ENCODE measurements at regions not wholly inside any gene's neighbourhood (a gene's known extent, or its start where the extent isn't known, plus 50 kb on each side); places are given as distances from the start of the nearest gene placed in this dataset.

DNA sequence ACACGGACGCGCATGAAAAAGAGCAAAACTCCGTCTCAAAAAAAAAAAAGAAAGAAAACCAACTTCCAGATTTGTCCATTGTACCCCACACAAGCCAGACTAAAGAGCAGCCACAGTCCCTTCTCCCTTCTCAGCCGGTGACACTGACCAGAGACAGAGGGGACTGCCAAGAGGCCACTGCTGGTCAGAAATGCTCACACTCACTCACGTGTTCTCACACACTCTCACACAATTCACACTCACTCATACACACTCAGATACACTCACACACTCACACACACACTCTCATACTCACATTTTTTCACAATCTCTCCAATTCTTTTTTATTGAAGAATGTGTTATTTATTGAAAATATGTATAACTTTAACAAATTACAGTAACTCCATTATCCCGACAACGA, 90.8 kb upstream of the RAB4A start:
- H3K27me3 ChIP-seq (ENCODE audit: control insufficient read depth, insufficient read depth, low read length): no peaks in the 10 kb centered on the region
- no peak overlapping the region for H3K4me3 ChIP-seq (ENCODE audit: low read length)
- peaks cover 26% of the 10 kb centered on the region for H3K4me1 ChIP-seq (ENCODE audit: control insufficient read depth, insufficient read depth, low read length)
- no peak for DNase-seq
- no peaks in the 10 kb centered on the region for H3K9me3 ChIP-seq (ENCODE audit: control insufficient read depth, low read depth, low read length)
- H3K36me3 ChIP-seq (ENCODE audit: control insufficient read depth, insufficient read depth, low read length): no peaks in the 10 kb centered on the region
- 76% methylated on average over 4 of the region's 8 CpGs for WGBS (ENCODE audit: insufficient coverage, low lambda C conversion rate)
- H3K27ac ChIP-seq (ENCODE audit: low read length): no peak overlapping the region

DNA sequence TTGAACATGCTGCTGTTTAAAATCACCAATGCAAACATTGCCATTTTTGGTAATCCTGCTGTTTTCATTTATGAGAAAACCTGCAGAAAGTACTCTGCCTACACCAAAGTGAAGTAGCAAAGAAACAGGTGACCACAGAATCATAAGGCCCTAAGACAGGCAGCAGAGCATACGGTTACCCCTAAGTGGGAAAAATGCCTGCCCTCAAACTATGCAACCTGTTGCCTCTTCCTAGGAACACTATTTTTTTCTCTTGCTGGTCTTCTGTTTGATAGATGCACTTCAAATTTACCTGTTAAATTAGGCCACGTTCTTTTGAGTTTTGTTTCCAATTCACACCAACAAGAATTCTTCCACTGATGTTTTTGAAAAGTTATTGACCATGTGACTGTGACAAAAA, 89.5 kb upstream of the RAB4A start:
- Histone ChIP-seq H3K36me3 (ENCODE audit: control insufficient read depth, insufficient read depth, low read length) (no peaks in the 10 kb centered on the region), H3K4me3 (ENCODE audit: low read length) (no peak overlapping the region), H3K9me3 (ENCODE audit: control insufficient read depth, low read depth, low read length) (no peaks in the 10 kb centered on the region), H3K4me1 (ENCODE audit: control insufficient read depth, insufficient read depth, low read length) (peaks cover 26% of the 10 kb centered on the region), H3K27ac (ENCODE audit: low read length) (no peak overlapping the region), H3K27me3 (ENCODE audit: control insufficient read depth, insufficient read depth, low read length) (no peaks in the 10 kb centered on the region)
- 80% methylated on average over 1 of the region's 2 CpGs for WGBS (ENCODE audit: insufficient coverage, low lambda C conversion rate)
- no peak for DNase-seq

DNA sequence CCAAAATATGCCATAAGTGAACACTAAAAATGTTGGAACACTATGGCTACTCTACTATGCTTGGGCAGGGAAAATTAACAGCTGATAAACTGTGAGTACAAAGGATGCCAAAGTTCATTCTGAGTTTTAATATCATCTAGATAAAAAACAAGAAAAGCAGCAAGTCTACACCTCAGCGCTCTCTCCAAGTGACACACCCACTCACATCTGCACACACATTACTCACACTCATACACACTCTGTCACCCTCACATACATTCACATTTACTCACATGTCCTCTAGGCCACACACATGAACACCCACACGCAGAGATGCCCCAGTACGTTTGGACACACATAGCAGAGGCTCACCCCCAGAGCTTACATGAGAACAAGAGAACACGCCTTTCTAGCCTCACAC, 87.3 kb upstream of the RAB4A start:
- no peak overlapping the region for H3K4me3 ChIP-seq (ENCODE audit: low read length)
- DNase-seq: peak in 1 of 2 donors; percentile 80
- H3K4me1 ChIP-seq (ENCODE audit: control insufficient read depth, insufficient read depth, low read length): peaks cover 26% of the 10 kb centered on the region
- H3K9me3 ChIP-seq (ENCODE audit: control insufficient read depth, low read depth, low read length): no peaks in the 10 kb centered on the region
- 50% methylated on average over 1 of the region's 4 CpGs for WGBS (ENCODE audit: insufficient coverage, low lambda C conversion rate)
- peak overlapping the region; percentile 41 for H3K27ac ChIP-seq (ENCODE audit: low read length)
- H3K36me3 ChIP-seq (ENCODE audit: control insufficient read depth, insufficient read depth, low read length): no peaks in the 10 kb centered on the region
- no peaks in the 10 kb centered on the region for H3K27me3 ChIP-seq (ENCODE audit: control insufficient read depth, insufficient read depth, low read length)

DNA sequence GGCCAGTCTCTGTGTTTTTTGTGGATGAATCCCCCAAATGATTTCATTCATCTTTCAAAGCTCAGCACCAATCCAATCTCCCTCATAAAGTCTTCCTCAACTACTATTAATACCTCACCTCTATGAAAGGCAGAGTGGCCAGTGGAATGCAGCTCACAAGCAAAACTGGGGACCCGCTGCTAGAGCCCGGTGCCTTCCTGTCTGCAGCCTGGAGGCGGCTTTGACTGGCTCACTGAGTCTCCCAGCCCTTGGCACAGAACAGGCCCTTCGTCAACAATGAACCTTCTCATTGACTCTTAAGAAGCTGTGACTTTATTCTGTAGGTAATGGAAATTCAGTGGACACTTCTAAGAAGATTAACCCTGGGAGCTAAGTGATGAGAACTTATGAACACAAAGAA, 86.8 kb upstream of the RAB4A start:
- H3K36me3 ChIP-seq (ENCODE audit: control insufficient read depth, insufficient read depth, low read length): no peaks in the 10 kb centered on the region
- peak overlapping the region; percentile 41 for H3K27ac ChIP-seq (ENCODE audit: low read length)

DNA sequence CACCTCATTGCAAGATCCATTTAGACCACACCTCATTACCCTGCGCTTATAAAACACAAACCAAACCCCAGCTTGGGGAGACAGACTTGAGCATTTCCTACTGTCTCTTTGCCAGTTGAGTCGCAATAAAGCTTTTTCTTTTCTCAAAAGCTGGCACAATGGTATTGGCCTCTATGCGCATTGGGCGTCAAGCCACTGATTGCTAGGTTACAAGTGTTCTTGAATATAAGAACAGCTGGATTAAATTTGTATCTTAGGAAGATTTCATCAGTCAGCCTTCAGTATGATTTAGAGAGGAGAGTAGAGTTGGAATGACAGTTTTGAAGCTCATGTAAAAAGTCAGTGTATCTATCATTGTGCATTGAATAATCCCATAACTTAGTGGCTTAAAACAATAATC, 84.9 kb upstream of the RAB4A start:
- H3K4me3 ChIP-seq (ENCODE audit: low read length): no peak overlapping the region
- H3K9me3 ChIP-seq (ENCODE audit: control insufficient read depth, low read depth, low read length): no peaks in the 10 kb centered on the region
- 100% methylated on average over 1 of the region's 4 CpGs for WGBS (ENCODE audit: insufficient coverage, low lambda C conversion rate)
- H3K27ac ChIP-seq (ENCODE audit: low read length): no peak overlapping the region
- peaks cover 26% of the 10 kb centered on the region for H3K4me1 ChIP-seq (ENCODE audit: control insufficient read depth, insufficient read depth, low read length)
- DNase-seq: no peak
- H3K36me3 ChIP-seq (ENCODE audit: control insufficient read depth, insufficient read depth, low read length): no peaks in the 10 kb centered on the region
- no peaks in the 10 kb centered on the region for H3K27me3 ChIP-seq (ENCODE audit: control insufficient read depth, insufficient read depth, low read length)

More for the DNA sequence above, 86.8 kb upstream of the RAB4A start:
- no CpG with 5 or more reads among the region's 4 CpGs for WGBS (ENCODE audit: insufficient coverage, low lambda C conversion rate)
- DNase-seq: no peak
- Histone ChIP-seq H3K4me1 (ENCODE audit: control insufficient read depth, insufficient read depth, low read length) (peaks cover 26% of the 10 kb centered on the region), H3K4me3 (ENCODE audit: low read length) (no peak overlapping the region), H3K27me3 (ENCODE audit: control insufficient read depth, insufficient read depth, low read length) (no peaks in the 10 kb centered on the region), H3K9me3 (ENCODE audit: control insufficient read depth, low read depth, low read length) (no peaks in the 10 kb centered on the region)

DNA sequence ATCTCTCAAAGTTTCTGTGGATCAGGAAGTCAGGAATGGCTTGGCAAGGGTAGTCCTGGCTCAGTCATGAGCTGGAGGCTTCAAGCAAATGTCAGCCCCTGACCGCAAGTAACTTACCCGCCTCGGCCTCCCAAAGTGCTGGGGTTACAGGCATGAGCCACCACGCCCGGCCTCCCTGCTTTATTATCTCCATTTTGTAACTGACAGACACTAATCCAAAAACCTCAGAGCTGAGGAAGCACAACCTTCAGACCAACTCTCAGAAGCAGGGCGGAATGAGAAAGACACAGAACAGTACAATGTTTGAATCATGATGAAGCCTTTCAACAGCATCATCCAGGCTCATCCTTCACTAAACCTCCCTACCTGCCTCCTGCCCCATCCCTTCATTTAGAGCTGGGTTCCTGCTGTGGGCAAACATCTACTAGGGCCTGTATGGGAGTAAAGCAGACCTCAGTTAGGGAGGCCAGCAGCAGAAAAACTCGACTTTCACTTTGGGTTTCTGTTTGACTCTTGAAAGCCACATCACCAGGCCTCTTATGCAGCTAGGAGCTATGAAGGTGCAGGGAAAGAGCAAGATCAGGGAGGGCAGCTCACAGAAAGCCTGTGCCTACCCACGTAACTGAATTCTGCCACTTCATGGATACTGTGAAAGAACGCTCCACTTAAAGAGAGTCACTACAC, 84.4 kb upstream of the RAB4A start:
- Histone ChIP-seq H3K9me3 (ENCODE audit: control insufficient read depth, low read depth, low read length) (no peaks in the 10 kb centered on the region), H3K36me3 (ENCODE audit: control insufficient read depth, insufficient read depth, low read length) (no peaks in the 10 kb centered on the region), H3K27me3 (ENCODE audit: control insufficient read depth, insufficient read depth, low read length) (no peaks in the 10 kb centered on the region), H3K4me1 (ENCODE audit: control insufficient read depth, insufficient read depth, low read length) (peaks cover 26% of the 10 kb centered on the region), H3K27ac (ENCODE audit: low read length) (no peak overlapping the region), H3K4me3 (ENCODE audit: low read length) (no peak overlapping the region)
- DNase-seq: peak in 1 of 2 donors; percentile 37
- no CpG with 5 or more reads among the region's 9 CpGs for WGBS (ENCODE audit: insufficient coverage, low lambda C conversion rate)

DNA sequence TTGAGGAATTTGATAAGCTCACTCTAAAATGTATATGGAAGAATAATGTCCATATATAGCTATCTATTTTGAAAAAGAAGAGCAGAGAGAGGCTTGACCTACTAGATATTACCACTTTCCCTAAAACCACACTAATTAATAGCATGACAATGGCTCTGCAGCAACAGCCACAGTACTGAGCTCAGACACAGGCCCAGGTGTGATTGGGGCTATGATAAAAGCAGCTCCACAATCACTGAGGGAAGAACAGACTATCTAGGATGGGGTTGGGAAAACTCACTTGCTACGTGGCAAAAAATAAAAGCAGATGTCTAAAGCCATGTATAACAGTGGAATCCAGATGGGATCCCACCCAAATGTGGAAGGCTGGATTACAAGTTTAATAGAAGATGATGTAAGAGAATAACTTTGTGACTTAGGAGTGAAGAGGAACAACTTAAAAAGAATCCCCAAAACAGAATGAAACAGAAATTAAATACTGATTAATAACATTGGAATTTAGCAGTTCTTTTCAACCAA, 80.8 kb upstream of the RAB4A start:
- Histone ChIP-seq H3K36me3 (ENCODE audit: control insufficient read depth, insufficient read depth, low read length) (no peaks in the 10 kb centered on the region), H3K4me1 (ENCODE audit: control insufficient read depth, insufficient read depth, low read length) (no peaks in the 10 kb centered on the region), H3K27me3 (ENCODE audit: control insufficient read depth, insufficient read depth, low read length) (no peaks in the 10 kb centered on the region), H3K9me3 (ENCODE audit: control insufficient read depth, low read depth, low read length) (no peaks in the 10 kb centered on the region), H3K4me3 (ENCODE audit: low read length) (no peak overlapping the region), H3K27ac (ENCODE audit: low read length) (no peak overlapping the region)
- no CpG with 5 or more reads among the region's 1 CpG for WGBS (ENCODE audit: insufficient coverage, low lambda C conversion rate)
- DNase-seq: no peak

DNA sequence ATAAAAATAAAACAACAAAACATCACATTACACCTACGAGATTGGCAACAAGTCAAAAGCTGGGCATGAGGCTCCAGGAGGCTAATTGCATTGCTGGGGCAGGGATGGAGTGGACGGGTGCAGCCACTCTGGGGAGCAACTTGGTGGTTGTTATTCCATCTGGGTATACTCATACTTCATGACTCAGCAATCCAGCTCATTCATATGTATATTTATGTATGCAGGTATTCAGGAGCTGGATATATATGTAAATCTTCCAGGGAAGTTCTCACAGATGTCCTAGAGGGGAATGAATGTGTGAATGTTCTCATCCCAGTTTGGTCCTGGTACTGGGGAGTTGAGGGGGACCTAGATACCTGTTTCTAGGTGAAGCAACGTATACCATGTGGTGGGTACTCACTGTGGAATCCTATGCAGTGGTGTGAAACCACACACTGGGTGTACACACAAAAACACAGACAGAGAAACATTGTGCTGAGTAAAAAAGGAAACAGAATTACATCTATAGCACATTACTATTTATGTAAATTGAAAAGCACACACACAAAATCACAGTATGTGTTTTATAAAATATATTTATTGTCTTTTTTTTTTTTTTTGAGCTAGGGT, 79.7 kb upstream of the RAB4A start:
- Histone ChIP-seq H3K27ac (ENCODE audit: low read length) (no peak overlapping the region), H3K9me3 (ENCODE audit: control insufficient read depth, low read depth, low read length) (no peaks in the 10 kb centered on the region), H3K4me1 (ENCODE audit: control insufficient read depth, insufficient read depth, low read length) (no peaks in the 10 kb centered on the region), H3K4me3 (ENCODE audit: low read length) (no peak overlapping the region), H3K36me3 (ENCODE audit: control insufficient read depth, insufficient read depth, low read length) (no peaks in the 10 kb centered on the region), H3K27me3 (ENCODE audit: control insufficient read depth, insufficient read depth, low read length) (no peaks in the 10 kb centered on the region)
- no peak for DNase-seq
- WGBS (ENCODE audit: insufficient coverage, low lambda C conversion rate): no CpG with 5 or more reads among the region's 3 CpGs

DNA sequence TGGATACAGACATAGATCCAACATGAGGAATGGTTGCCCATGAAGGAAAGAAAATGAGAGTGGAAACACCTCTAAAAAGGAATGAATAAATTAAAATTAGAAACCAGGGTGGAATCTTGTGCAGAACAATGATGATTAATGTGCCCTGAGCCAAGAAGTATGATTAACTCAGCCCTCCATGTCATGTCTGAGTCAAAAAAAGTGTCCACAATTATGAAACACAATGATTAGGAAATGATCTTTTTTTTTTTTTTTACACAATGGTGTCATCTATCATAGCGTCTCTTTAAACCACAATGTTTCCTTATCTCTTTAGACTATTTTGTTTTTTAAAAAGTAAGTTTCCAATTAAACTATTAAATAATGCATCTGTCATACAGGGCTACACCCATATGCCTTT, 78.9 kb upstream of the RAB4A start:
- H3K4me3 ChIP-seq (ENCODE audit: low read length): no peak overlapping the region
- no peak for DNase-seq
- no peak overlapping the region for H3K27ac ChIP-seq (ENCODE audit: low read length)
- WGBS (ENCODE audit: insufficient coverage, low lambda C conversion rate): no CpG with 5 or more reads among the region's 1 CpG
- H3K27me3 ChIP-seq (ENCODE audit: control insufficient read depth, insufficient read depth, low read length): no peaks in the 10 kb centered on the region
- no peaks in the 10 kb centered on the region for H3K36me3 ChIP-seq (ENCODE audit: control insufficient read depth, insufficient read depth, low read length)
- H3K9me3 ChIP-seq (ENCODE audit: control insufficient read depth, low read depth, low read length): no peaks in the 10 kb centered on the region
- H3K4me1 ChIP-seq (ENCODE audit: control insufficient read depth, insufficient read depth, low read length): no peaks in the 10 kb centered on the region

DNA sequence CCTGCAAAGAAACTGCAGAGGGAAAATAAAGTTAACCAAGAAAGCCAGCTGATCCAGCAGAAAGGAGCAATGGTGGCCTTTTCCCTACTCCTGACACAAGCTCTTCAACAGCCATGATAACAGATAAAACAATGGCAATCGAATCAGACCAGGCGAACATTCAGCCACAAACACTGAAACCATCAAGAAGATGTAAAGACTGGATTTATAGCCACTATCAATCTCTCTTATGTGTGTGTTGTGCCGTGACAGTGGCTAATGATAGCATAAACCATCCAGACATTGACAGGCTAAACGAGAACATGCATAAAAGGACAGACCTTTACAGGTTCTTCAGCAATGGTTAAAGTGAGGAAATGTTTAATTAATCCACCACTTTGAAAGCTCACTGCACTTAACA, 78.1 kb upstream of the RAB4A start:
- Histone ChIP-seq H3K36me3 (ENCODE audit: control insufficient read depth, insufficient read depth, low read length) (no peaks in the 10 kb centered on the region), H3K4me3 (ENCODE audit: low read length) (no peak overlapping the region), H3K9me3 (ENCODE audit: control insufficient read depth, low read depth, low read length) (no peaks in the 10 kb centered on the region), H3K4me1 (ENCODE audit: control insufficient read depth, insufficient read depth, low read length) (no peaks in the 10 kb centered on the region), H3K27me3 (ENCODE audit: control insufficient read depth, insufficient read depth, low read length) (no peaks in the 10 kb centered on the region), H3K27ac (ENCODE audit: low read length) (no peak overlapping the region)
- no peak for DNase-seq
- WGBS (ENCODE audit: insufficient coverage, low lambda C conversion rate): 100% methylated on average over 1 of the region's 4 CpGs

DNA sequence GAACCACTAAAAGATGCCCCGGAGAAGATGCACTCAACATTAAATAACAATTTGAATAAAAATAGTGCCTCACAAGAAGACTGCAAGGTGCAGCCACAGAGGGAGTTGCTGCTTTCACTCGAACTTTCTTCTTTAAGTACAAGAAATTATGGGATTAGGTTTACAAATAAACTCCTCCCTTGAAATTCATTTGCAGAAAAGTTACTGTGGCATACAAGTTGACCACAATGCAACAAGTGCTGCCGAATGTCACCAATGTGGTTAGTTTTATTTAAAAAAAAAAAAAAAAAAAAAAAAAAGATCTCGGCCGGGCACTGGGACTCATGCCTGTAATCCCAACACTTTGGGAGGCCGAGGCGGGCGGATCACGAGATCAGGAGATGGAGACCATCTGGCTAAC, 76.8 kb upstream of the RAB4A start:
- Histone ChIP-seq H3K4me3 (ENCODE audit: low read length) (no peak overlapping the region), H3K36me3 (ENCODE audit: control insufficient read depth, insufficient read depth, low read length) (no peaks in the 10 kb centered on the region), H3K27me3 (ENCODE audit: control insufficient read depth, insufficient read depth, low read length) (no peaks in the 10 kb centered on the region), H3K27ac (ENCODE audit: low read length) (no peak overlapping the region), H3K9me3 (ENCODE audit: control insufficient read depth, low read depth, low read length) (no peaks in the 10 kb centered on the region), H3K4me1 (ENCODE audit: control insufficient read depth, insufficient read depth, low read length) (no peaks in the 10 kb centered on the region)
- WGBS (ENCODE audit: insufficient coverage, low lambda C conversion rate): 100% methylated on average over 1 of the region's 9 CpGs
- DNase-seq: no peak
